HG02678 (cell line): ENCODE measurements at regions not wholly inside any gene's neighbourhood (a gene's known extent, or its start where the extent isn't known, plus 50 kb on each side); places are given as distances from the start of the nearest gene placed in this dataset.
"Not testable (repeated sequence)": the region's sequence is repeated elsewhere in the genome, so short reads cannot be mapped to it uniquely, and the experiment has no call there.

Experiments
- ATAC-seq: cut with Tn5 transposase; IDR thresholded peaks from one replicate; pipeline ENCODE4 v1.9.1; 2021; ENCODE audit warnings: mild to moderate bottlenecking, moderate library complexity; ENCODE audit not compliant: unreplicated experiment

- no peak for ATAC-seq
Observed at GRCh38 chr17:70369391-70369790, 200.1 kb downstream of the KCNJ2 start.

GRCh38 chr17:70370816-70371215, 201.5 kb downstream of the KCNJ2 start:
- ATAC-seq: no peak

GRCh38 chr17:70373369-70373768, 204.0 kb downstream of the KCNJ2 start:
- no peak for ATAC-seq

GRCh38 chr17:70374496-70374895, 205.2 kb downstream of the KCNJ2 start:
- no peak for ATAC-seq

GRCh38 chr17:70375406-70375805, 206.1 kb downstream of the KCNJ2 start:
- ATAC-seq: no peak

GRCh38 chr17:70375813-70376770, 206.8 kb downstream of the KCNJ2 start:
- ATAC-seq: no peak

- ATAC-seq: no peak
Observed at GRCh38 chr17:70377654-70378053, 208.3 kb downstream of the KCNJ2 start.

GRCh38 chr17:70378076-70378475, 208.7 kb downstream of the KCNJ2 start:
- no peak for ATAC-seq

- no peak for ATAC-seq
Observed at GRCh38 chr17:70379945-70380344, 210.6 kb downstream of the KCNJ2 start.

- not testable (repeated sequence) for ATAC-seq
Observed at GRCh38 chr17:70381916-70382315, 212.6 kb downstream of the KCNJ2 start.

GRCh38 chr17:70388326-70388725, 219.0 kb downstream of the KCNJ2 start:
- ATAC-seq: no peak

GRCh38 chr17:70389232-70389757, 220.0 kb downstream of the KCNJ2 start:
- not testable (repeated sequence) for ATAC-seq

GRCh38 chr17:70390049-70390448, 220.7 kb downstream of the KCNJ2 start:
- ATAC-seq: no peak

- no peak for ATAC-seq
Observed at GRCh38 chr17:70394473-70395232, 225.3 kb downstream of the KCNJ2 start.

GRCh38 chr17:70405492-70406220, 236.3 kb downstream of the KCNJ2 start:
- no peak for ATAC-seq

- ATAC-seq: no peak
Observed at GRCh38 chr17:70407506-70407905, 238.2 kb downstream of the KCNJ2 start.

GRCh38 chr17:70408768-70409167, 239.4 kb downstream of the KCNJ2 start:
- ATAC-seq: no peak

- ATAC-seq: no peak
Observed at GRCh38 chr17:70414300-70414699, 245.0 kb downstream of the KCNJ2 start.

- no peak for ATAC-seq
Observed at GRCh38 chr17:70420861-70421445, 251.6 kb downstream of the KCNJ2 start.

- no peak for ATAC-seq
Observed at GRCh38 chr17:70422862-70423261, 253.5 kb downstream of the KCNJ2 start.

GRCh38 chr17:70423562-70423961, 254.2 kb downstream of the KCNJ2 start:
- ATAC-seq: no peak
